ENCODE measurements at regions not wholly inside any gene's neighbourhood (a gene's known extent, or its start where the extent isn't known, plus 50 kb on each side); places are given as distances from the start of the nearest gene placed in this dataset.

DNA sequence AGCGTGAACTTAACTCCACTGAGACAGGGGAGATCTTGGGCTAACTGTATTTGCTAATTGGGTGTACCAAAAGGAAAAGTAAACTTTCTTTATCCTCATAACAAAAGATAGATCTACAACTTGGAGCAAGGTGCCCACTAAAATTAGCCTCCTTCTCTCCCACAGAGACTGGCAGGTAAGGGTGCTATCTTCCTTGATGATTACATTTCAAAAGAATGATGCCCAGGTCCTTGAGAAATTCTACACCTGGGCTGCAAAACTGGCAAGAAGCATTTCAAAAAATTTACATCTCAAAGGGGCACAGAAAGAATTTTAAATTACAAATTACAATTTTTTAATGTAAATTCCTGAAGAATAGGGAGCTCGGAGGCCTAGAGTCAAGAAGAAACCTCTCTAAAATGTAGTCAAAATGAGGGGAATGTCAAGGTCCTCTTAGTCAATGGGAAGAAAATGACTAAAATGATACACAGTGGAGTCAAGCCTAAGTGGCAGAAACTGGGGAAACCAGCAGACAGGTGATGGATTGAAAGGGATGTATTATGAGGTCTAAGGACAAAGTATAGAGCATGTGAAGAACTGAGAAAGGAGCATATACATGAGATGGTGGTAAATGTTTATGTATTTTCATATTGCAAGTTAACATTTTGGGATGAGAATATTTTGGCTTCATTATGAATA is 348.3 kb upstream of the TUSC1 start:
- Histone ChIP-seq H3K79me2 (ENCODE audit: insufficient read depth, low read depth) (no peaks in the 10 kb centered on the region), H3K4me2 (no peak overlapping the region), H3K9ac (no peak overlapping the region), H3K4me1 (ENCODE audit: low read depth, poor library complexity, severe bottlenecking) (no peaks in the 10 kb centered on the region), H3K27me3 (ENCODE audit: insufficient read depth, low read depth) (no peaks in the 10 kb centered on the region), H4K20me1 (ENCODE audit: insufficient read depth) (no peaks in the 10 kb centered on the region), H3K27ac (no peak overlapping the region), H2AFZ (ENCODE audit: low read depth) (no peak overlapping the region), H3K36me3 (ENCODE audit: insufficient read depth) (no peaks in the 10 kb centered on the region), H3K4me3 (IDR thresholded peaks at IDR 0.05; ENCODE audit: insufficient read depth, low read depth, low read length) (no peak overlapping the region)
- TF ChIP-seq, protein P1, sequence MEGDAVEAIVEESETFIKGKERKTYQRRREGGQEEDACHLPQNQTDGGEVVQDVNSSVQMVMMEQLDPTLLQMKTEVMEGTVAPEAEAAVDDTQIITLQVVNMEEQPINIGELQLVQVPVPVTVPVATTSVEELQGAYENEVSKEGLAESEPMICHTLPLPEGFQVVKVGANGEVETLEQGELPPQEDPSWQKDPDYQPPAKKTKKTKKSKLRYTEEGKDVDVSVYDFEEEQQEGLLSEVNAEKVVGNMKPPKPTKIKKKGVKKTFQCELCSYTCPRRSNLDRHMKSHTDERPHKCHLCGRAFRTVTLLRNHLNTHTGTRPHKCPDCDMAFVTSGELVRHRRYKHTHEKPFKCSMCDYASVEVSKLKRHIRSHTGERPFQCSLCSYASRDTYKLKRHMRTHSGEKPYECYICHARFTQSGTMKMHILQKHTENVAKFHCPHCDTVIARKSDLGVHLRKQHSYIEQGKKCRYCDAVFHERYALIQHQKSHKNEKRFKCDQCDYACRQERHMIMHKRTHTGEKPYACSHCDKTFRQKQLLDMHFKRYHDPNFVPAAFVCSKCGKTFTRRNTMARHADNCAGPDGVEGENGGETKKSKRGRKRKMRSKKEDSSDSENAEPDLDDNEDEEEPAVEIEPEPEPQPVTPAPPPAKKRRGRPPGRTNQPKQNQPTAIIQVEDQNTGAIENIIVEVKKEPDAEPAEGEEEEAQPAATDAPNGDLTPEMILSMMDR (conservative IDR thresholded peaks at IDR 0.05; ENCODE audit: low read depth, low read length) = no peak

DNA sequence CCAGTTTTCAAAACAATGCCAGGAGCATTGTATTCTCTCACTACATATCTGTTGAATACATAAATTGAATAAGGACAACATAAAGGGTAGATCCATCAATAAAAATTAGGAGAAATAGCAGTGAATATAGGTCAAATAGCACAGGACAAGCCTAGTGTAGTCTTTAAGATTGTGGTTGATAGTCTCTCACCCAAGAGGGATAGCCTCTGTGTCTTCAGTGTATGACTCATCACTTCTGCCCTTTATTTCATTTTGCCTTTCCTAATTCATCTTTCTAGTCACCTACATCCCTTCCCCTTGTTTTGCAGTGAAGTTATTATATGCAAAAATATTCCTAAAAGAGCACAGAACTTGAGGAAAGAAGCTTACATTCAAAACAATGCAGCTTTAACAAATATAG is 335.0 kb upstream of the TUSC1 start:
- Histone ChIP-seq H3K4me1 (ENCODE audit: low read depth, poor library complexity, severe bottlenecking) (no peaks in the 10 kb centered on the region), H4K20me1 (ENCODE audit: insufficient read depth) (no peaks in the 10 kb centered on the region), H3K9ac (no peak overlapping the region), H3K4me3 (IDR thresholded peaks at IDR 0.05; ENCODE audit: insufficient read depth, low read depth, low read length) (no peak overlapping the region), H3K79me2 (ENCODE audit: insufficient read depth, low read depth) (no peaks in the 10 kb centered on the region), H3K36me3 (ENCODE audit: insufficient read depth) (no peaks in the 10 kb centered on the region), H2AFZ (ENCODE audit: low read depth) (no peak overlapping the region), H3K27me3 (ENCODE audit: insufficient read depth, low read depth) (no peaks in the 10 kb centered on the region), H3K27ac (no peak overlapping the region), H3K4me2 (no peak overlapping the region)
- TF ChIP-seq, protein P1 (conservative IDR thresholded peaks at IDR 0.05; ENCODE audit: low read depth, low read length) = no peak

DNA sequence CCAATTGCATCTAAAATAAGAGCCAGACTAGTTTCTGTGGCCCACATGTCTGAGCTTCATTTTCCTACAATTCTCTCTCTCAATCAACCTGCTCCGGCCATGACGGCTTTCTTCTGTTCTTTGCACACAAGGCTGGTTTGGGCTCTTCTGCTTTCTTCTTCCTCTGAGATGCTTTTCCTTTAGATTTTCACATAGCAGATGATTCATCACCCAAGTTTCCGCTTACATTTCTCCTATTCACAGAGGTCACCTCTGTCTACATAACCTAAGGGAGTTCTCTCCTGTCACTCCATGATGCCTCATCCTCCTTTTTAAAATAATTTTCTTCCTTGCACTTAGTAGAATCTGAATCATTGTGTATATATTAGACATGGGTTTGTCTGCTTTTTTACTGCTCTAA is 334.6 kb upstream of the TUSC1 start:
- Histone ChIP-seq H3K27ac (no peak overlapping the region), H3K4me3 (IDR thresholded peaks at IDR 0.05; ENCODE audit: insufficient read depth, low read depth, low read length) (no peak overlapping the region), H3K9ac (no peak overlapping the region), H3K79me2 (ENCODE audit: insufficient read depth, low read depth) (no peaks in the 10 kb centered on the region), H3K27me3 (ENCODE audit: insufficient read depth, low read depth) (no peaks in the 10 kb centered on the region), H2AFZ (ENCODE audit: low read depth) (no peak overlapping the region), H4K20me1 (ENCODE audit: insufficient read depth) (no peaks in the 10 kb centered on the region), H3K4me1 (ENCODE audit: low read depth, poor library complexity, severe bottlenecking) (no peaks in the 10 kb centered on the region), H3K4me2 (no peak overlapping the region), H3K36me3 (ENCODE audit: insufficient read depth) (no peaks in the 10 kb centered on the region)
- TF ChIP-seq, protein P1 (conservative IDR thresholded peaks at IDR 0.05; ENCODE audit: low read depth, low read length) = no peak

DNA sequence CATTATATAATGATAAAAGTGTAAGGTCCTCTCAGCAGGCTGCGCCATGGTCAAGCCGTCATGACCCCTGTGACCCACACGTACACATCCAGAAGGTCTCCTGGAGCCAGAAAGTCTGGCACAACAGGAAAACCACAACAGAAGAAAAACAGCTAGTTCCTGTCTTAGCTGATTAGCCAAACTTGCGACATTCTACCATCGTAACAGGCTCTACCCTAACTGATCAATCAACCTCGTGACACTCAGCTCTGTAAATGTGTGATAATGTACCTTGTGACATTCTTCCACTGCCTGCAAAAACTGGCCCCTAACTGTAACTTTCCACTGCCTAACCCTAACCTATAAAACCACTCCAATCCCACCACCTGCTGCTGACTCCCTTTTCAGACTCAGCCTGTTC is 316.4 kb upstream of the TUSC1 start:
- H3K4me3 ChIP-seq (IDR thresholded peaks at IDR 0.05; ENCODE audit: insufficient read depth, low read depth, low read length) = no peak overlapping the region
- H3K4me2 ChIP-seq = no peak overlapping the region
- no peak overlapping the region for H3K9ac ChIP-seq
- TF ChIP-seq, protein P1 (conservative IDR thresholded peaks at IDR 0.05; ENCODE audit: low read depth, low read length) = no peak
- H3K4me1 ChIP-seq (ENCODE audit: low read depth, poor library complexity, severe bottlenecking) = no peaks in the 10 kb centered on the region
- H3K27me3 ChIP-seq (ENCODE audit: insufficient read depth, low read depth) = no peaks in the 10 kb centered on the region
- no peaks in the 10 kb centered on the region for H4K20me1 ChIP-seq (ENCODE audit: insufficient read depth)
- H3K79me2 ChIP-seq (ENCODE audit: insufficient read depth, low read depth) = no peaks in the 10 kb centered on the region
- H3K36me3 ChIP-seq (ENCODE audit: insufficient read depth) = no peaks in the 10 kb centered on the region
- H3K27ac ChIP-seq = no peak overlapping the region
- H2AFZ ChIP-seq (ENCODE audit: low read depth) = no peak overlapping the region

Data from KMS-11 (cell line).